ENCODE measurements at regions not wholly inside any gene's neighbourhood (a gene's known extent, or its start where the extent isn't known, plus 50 kb on each side); places are given as distances from the start of the nearest gene placed in this dataset.

DNA sequence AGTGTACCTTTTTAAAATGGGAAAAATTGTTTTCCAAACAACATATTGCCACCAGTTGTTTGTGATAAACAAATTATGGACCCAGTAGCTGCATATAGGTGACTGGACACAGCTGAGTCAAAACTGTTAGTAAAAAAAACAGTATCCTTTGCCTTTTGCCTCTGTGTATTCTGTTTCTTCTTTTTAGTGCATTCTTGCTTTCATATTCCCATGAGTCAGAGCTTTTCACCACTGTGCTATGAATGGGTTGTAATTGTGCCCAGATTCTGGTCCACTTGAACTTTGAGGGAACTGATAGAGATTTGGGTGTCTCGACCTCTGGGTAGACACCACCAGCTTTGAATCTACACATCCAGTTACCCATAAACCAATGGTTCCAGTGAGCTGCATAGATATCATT is 1441.9 kb upstream of the ZEB2 start:
- Histone ChIP-seq H2BK15ac (ENCODE audit: low read depth, low read length) (no peak overlapping the region), H3K79me1 (ENCODE audit: insufficient read depth, low read depth, low read length, poor library complexity, severe bottlenecking) (no peaks in the 10 kb centered on the region), H3T11ph (ENCODE audit: low read length) (no peak overlapping the region), H3K9ac (ENCODE audit: extremely low read depth, insufficient read length, low read length) (no peak overlapping the region), H3K56ac (ENCODE audit: insufficient read length, low read depth, low read length) (no peak overlapping the region), H2AFZ (ENCODE audit: low read length) (no peak overlapping the region), H3K27ac (ENCODE audit: insufficient read length, low read depth, low read length) (no peak overlapping the region), H2BK12ac (ENCODE audit: insufficient read length, low read depth, low read length) (no peak overlapping the region), H2AK5ac (ENCODE audit: insufficient read length, low read length) (no peak overlapping the region), H2BK5ac (ENCODE audit: insufficient read length, low read length) (no peak overlapping the region), H3K79me2 (ENCODE audit: insufficient read depth, low read length) (no peaks in the 10 kb centered on the region), H3K4me1 (ENCODE audit: insufficient read depth, low read length) (no peaks in the 10 kb centered on the region), H4K20me1 (ENCODE audit: control insufficient read depth, insufficient read depth, insufficient read length) (no peaks in the 10 kb centered on the region), H3K23me2 (ENCODE audit: insufficient read length, low read depth, low read length, poor library complexity, severe bottlenecking) (no peaks in the 10 kb centered on the region), H3K27me3 (ENCODE audit: insufficient read depth, low read length) (no peaks in the 10 kb centered on the region), H3K4ac (ENCODE audit: low read depth, low read length) (no peak overlapping the region), H2BK120ac (ENCODE audit: low read depth, low read length, poor library complexity, severe bottlenecking) (no peak overlapping the region), H3K4me2 (ENCODE audit: insufficient read depth, insufficient read length, low read length) (no peak overlapping the region), H3K14ac (ENCODE audit: insufficient read depth, low read length) (no peak overlapping the region), H3K9me3 (ENCODE audit: control insufficient read depth, low read depth, low read length) (no peaks in the 10 kb centered on the region), H3K23ac (ENCODE audit: insufficient read length, low read depth, low read length) (no peak overlapping the region), H3K18ac (ENCODE audit: insufficient read length, low read depth, low read length) (no peak overlapping the region), H2BK20ac (ENCODE audit: low read depth, low read length, poor library complexity, severe bottlenecking) (no peak overlapping the region), H4K91ac (ENCODE audit: insufficient read length, low read depth, low read length) (no peak overlapping the region), H4K5ac (ENCODE audit: insufficient read length, low read depth, low read length) (no peak overlapping the region), H4K8ac (replicated peaks; ENCODE audit: insufficient read length, low read depth, low read length) (no peak overlapping the region)
- H3K36me3 Mint-ChIP-seq (ENCODE audit: insufficient read depth in 1 of 3, low read depth in 3 of 3) = peaks cover 13 to 49% (median 18%) of the 10 kb centered on the region in 3 experiments; a peak in 6 of 7 replicates
- no peaks in the 10 kb centered on the region for H3K4me1 Mint-ChIP-seq
- H3K27me3 Mint-ChIP-seq (ENCODE audit: low read depth) = no peaks in the 10 kb centered on the region
- WGBS (ENCODE audit: extremely low coverage, insufficient read length, low lambda C conversion rate) = no CpG with 5 or more reads among the region's 1 CpG
- no peak for DNase-seq
- H3K27ac Mint-ChIP-seq = no peak overlapping the region
- no peak overlapping the region for H3K4me3 Mint-ChIP-seq
- TF ChIP-seq, protein P1, sequence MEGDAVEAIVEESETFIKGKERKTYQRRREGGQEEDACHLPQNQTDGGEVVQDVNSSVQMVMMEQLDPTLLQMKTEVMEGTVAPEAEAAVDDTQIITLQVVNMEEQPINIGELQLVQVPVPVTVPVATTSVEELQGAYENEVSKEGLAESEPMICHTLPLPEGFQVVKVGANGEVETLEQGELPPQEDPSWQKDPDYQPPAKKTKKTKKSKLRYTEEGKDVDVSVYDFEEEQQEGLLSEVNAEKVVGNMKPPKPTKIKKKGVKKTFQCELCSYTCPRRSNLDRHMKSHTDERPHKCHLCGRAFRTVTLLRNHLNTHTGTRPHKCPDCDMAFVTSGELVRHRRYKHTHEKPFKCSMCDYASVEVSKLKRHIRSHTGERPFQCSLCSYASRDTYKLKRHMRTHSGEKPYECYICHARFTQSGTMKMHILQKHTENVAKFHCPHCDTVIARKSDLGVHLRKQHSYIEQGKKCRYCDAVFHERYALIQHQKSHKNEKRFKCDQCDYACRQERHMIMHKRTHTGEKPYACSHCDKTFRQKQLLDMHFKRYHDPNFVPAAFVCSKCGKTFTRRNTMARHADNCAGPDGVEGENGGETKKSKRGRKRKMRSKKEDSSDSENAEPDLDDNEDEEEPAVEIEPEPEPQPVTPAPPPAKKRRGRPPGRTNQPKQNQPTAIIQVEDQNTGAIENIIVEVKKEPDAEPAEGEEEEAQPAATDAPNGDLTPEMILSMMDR (conservative IDR thresholded peaks at IDR 0.05) = no peak
- peaks cover 35 to 36% of the 10 kb centered on the region in 2 experiments for H3K9me3 Mint-ChIP-seq
